ENCODE measurements at regions not wholly inside any gene's neighbourhood (a gene's known extent, or its start where the extent isn't known, plus 50 kb on each side); places are given as distances from the start of the nearest gene placed in this dataset.

DNA sequence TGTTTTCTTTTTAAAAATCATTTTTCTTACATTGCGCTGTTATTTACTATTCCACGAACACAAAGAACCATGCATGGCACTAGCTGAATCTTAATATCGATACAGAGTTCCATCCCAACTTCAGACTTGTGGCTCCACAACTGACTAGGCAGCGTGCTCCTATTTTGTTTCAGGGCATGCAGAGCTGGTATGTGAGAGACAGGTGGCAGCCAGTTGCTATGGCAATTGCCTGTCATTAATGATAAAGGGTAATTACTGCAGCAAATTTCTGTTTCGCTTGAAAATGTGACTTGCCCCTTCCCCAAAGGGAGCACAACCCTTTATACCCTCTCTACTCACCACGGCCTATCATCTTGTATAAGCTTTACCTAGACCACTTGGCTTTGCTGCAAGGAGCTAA, 113.1 kb upstream of the G2E3 start:
- TF ChIP-seq, protein P1, sequence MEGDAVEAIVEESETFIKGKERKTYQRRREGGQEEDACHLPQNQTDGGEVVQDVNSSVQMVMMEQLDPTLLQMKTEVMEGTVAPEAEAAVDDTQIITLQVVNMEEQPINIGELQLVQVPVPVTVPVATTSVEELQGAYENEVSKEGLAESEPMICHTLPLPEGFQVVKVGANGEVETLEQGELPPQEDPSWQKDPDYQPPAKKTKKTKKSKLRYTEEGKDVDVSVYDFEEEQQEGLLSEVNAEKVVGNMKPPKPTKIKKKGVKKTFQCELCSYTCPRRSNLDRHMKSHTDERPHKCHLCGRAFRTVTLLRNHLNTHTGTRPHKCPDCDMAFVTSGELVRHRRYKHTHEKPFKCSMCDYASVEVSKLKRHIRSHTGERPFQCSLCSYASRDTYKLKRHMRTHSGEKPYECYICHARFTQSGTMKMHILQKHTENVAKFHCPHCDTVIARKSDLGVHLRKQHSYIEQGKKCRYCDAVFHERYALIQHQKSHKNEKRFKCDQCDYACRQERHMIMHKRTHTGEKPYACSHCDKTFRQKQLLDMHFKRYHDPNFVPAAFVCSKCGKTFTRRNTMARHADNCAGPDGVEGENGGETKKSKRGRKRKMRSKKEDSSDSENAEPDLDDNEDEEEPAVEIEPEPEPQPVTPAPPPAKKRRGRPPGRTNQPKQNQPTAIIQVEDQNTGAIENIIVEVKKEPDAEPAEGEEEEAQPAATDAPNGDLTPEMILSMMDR (IDR thresholded peaks at IDR 0.05), result no peak
- no peak for TF ChIP-seq POLR2A (IDR thresholded peaks at IDR 0.05)
